Peyer's patch (tissue), 4 donors: ENCODE measurements at regions not wholly inside any gene's neighbourhood (a gene's known extent, or its start where the extent isn't known, plus 50 kb on each side); places are given as distances from the start of the nearest gene placed in this dataset.

Source experiments
- DNase-seq, 3 donors: peaks; one replicate each; pipeline ENCODE4 v3.0.0-alpha.2; 2017 to 2019
- H3K27ac ChIP-seq, 4 donors: fragments of 200-600 bp; sonication (generic); one replicate each; pipeline ENCODE4 v1.5.1; 2016 to 2019
- H3K27me3 ChIP-seq, 2 donors: fragments of 200-600 bp; sonication (generic); one replicate each; pipeline ENCODE4 v1.5.1; 2019
- H3K36me3 ChIP-seq, 3 donors: fragments of 200-600 bp; sonication (generic); one replicate each; pipeline ENCODE4 v1.5.1; 2016 to 2019
- H3K4me1 ChIP-seq, 4 donors: fragments of 200-600 bp; sonication (generic); one replicate each; pipeline ENCODE4 v1.5.1; 2016 to 2019
- H3K4me3 ChIP-seq, 4 donors: fragments of 200-600 bp; sonication (generic); 1 replicate in 3 of 4; 2 replicates in 1 of 4; pipeline ENCODE4 v1.5.1; 2016 to 2019; ENCODE audit warnings: mild to moderate bottlenecking in 1 of 4
- H3K9me3 ChIP-seq, 4 donors: fragments of 200-600 bp; sonication (generic); one replicate each; pipeline ENCODE4 v1.5.1; 2016 to 2019; ENCODE audit warnings: mild to moderate bottlenecking in 1 of 4
- POLR2A ChIP-seq, 2 donors: fragments of 450-650 bp; IDR thresholded peaks; one replicate each; pipeline ENCODE4 v1.5.1; 2017; ENCODE audit warnings: antibody characterized with exemption in 2 of 2, mild to moderate bottlenecking in 2 of 2, moderate library complexity in 2 of 2
- TF ChIP-seq, protein P1 (sequence below), 6 experiments: fragments of 450-650 bp in 4 of 6; fragments of 200-600 bp in 2 of 6; sonication (generic) in 1 of 6; IDR thresholded peaks; one replicate each; pipeline ENCODE4 v1.5.1; 2017 to 2019; ENCODE audit warnings: antibody characterized with exemption in 6 of 6, mild to moderate bottlenecking in 3 of 6, moderate library complexity in 1 of 6

DNA sequence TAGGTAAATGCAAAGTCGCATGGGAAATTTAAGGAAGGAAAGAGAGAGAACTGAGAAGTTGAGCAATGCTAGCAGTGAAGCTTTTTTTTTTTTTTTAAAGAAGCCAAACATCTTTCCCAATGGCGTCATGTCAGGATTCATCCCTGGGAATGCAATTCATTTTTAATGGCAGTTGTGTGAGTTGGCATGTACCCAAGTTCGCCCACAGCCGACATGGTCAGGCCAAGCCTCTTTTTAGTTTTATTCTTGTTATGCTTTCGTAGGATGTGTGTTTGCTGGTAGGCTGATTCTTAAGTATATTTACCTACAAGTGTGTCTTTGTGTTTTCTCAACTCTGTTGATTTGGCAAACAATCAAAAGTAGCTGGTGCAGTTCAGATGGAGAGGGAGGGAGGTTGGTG lies 127.6 kb upstream of the ITGA6 start:
- H3K4me3 ChIP-seq: no peak overlapping the region
- no peak for TF ChIP-seq POLR2A (IDR thresholded peaks at IDR 0.05)
- TF ChIP-seq, protein P1, sequence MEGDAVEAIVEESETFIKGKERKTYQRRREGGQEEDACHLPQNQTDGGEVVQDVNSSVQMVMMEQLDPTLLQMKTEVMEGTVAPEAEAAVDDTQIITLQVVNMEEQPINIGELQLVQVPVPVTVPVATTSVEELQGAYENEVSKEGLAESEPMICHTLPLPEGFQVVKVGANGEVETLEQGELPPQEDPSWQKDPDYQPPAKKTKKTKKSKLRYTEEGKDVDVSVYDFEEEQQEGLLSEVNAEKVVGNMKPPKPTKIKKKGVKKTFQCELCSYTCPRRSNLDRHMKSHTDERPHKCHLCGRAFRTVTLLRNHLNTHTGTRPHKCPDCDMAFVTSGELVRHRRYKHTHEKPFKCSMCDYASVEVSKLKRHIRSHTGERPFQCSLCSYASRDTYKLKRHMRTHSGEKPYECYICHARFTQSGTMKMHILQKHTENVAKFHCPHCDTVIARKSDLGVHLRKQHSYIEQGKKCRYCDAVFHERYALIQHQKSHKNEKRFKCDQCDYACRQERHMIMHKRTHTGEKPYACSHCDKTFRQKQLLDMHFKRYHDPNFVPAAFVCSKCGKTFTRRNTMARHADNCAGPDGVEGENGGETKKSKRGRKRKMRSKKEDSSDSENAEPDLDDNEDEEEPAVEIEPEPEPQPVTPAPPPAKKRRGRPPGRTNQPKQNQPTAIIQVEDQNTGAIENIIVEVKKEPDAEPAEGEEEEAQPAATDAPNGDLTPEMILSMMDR (IDR thresholded peaks at IDR 0.05): no peak
- no peaks in the 10 kb centered on the region for H3K27me3 ChIP-seq
- no peaks in the 10 kb centered on the region for H3K4me1 ChIP-seq
- no peaks in the 10 kb centered on the region for H3K36me3 ChIP-seq
- H3K9me3 ChIP-seq: no peaks in the 10 kb centered on the region
- H3K27ac ChIP-seq: no peak overlapping the region
- no peak for DNase-seq

GRCh38 chr2:172300851-172301250 lies 126.5 kb upstream of the ITGA6 start:
- Histone ChIP-seq H3K36me3 (no peaks in the 10 kb centered on the region), H3K4me1 (no peaks in the 10 kb centered on the region), H3K27me3 (no peaks in the 10 kb centered on the region), H3K9me3 (no peaks in the 10 kb centered on the region), H3K27ac (no peak overlapping the region), H3K4me3 (no peak overlapping the region)
- DNase-seq: no peak
- TF ChIP-seq POLR2A (IDR thresholded peaks at IDR 0.05): no peak
- TF ChIP-seq, protein P1 (IDR thresholded peaks at IDR 0.05): no peak

DNA sequence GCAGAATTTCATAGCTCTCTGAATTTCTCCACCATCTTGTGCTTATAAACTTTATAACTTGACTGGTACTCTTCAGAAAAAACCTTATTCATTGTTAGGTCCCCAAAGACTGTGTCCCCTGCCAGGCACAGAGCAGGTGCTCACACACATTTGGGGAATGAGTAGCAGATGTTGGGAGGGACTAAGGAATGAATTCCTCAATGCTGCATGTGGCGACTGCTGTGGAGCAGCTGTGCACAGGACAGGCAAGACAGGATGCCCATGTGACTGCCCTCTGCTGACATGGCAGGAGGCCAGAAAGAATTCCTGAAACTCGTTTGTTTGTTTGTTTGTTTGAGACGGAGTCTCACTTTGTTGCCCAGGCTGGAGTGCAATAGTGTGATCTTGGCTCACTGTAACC lies 122.3 kb upstream of the ITGA6 start:
- no peak for TF ChIP-seq POLR2A (IDR thresholded peaks at IDR 0.05)
- TF ChIP-seq, protein P1 (IDR thresholded peaks at IDR 0.05): no peak
- no peak overlapping the region for H3K4me3 ChIP-seq
- no peaks in the 10 kb centered on the region for H3K27me3 ChIP-seq
- H3K4me1 ChIP-seq: no peaks in the 10 kb centered on the region
- H3K27ac ChIP-seq: no peak overlapping the region
- DNase-seq: no peak
- H3K36me3 ChIP-seq: no peaks in the 10 kb centered on the region
- H3K9me3 ChIP-seq: no peaks in the 10 kb centered on the region

DNA sequence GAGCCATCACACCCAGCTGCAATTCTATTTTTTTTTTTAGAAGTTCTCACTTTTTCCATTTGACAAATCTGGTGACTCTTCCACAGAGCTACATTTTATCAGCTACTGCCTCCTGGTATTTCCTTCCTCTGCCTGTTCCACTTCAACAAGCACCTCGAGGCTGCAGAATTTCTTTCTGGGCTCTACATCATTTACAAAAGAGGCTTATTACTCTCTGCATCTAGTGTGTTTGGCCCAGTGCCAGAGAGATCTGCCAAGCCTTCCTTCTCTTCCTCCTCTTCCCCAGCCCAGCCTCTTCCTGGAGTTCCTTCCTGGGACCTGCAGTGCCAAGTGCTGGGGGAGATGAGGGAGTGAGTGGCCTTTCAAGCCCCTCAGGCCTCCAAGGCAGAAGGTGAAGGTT lies 119.6 kb upstream of the ITGA6 start:
- no peaks in the 10 kb centered on the region for H3K9me3 ChIP-seq
- no peak overlapping the region for H3K4me3 ChIP-seq
- H3K36me3 ChIP-seq: no peaks in the 10 kb centered on the region
- no peaks in the 10 kb centered on the region for H3K4me1 ChIP-seq
- no peak for TF ChIP-seq POLR2A (IDR thresholded peaks at IDR 0.05)
- TF ChIP-seq, protein P1 (IDR thresholded peaks at IDR 0.05): no peak
- peak in 1 of 3 donors; percentile 66 for DNase-seq
- no peaks in the 10 kb centered on the region for H3K27me3 ChIP-seq
- H3K27ac ChIP-seq: no peak overlapping the region

DNA sequence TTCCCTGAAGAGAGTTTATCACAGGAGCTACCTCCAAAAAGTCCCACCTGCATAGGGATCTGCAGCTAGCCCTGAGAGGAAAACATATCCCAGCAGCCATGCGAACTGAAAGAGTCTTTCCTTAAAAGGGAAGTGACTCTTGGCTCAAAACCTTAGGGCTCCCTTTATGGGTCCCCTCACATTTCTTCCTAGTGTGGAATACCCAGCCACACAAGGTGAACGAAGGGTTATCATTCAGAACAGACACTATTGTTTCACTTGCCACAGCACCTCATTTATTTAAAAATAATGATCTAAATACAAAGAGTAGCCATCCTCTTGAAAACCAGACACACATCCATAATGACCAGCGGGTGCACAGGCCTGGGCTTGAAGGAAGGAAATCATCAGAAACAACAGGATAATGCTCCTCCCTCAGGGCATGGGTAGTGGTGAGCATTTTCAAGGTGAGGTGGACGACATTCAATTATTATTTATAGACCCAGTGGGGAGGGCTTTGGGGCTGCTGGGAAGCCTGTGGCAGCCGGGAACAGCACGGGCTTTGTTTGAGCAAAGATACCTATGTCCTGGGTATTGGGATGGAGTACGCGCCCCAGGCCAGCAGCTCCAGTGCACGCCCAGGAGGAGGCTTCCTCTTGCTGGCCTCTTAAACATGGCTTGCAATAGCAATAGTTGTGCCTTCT lies 119.0 kb upstream of the ITGA6 start:
- Histone ChIP-seq H3K36me3 (no peaks in the 10 kb centered on the region), H3K4me3 (no peak overlapping the region), H3K4me1 (no peaks in the 10 kb centered on the region), H3K27ac (peak overlapping the region in 1 of 4 donors; percentile 41), H3K27me3 (no peaks in the 10 kb centered on the region), H3K9me3 (no peaks in the 10 kb centered on the region)
- no peak for DNase-seq
- TF ChIP-seq POLR2A (IDR thresholded peaks at IDR 0.05): no peak
- TF ChIP-seq, protein P1 (IDR thresholded peaks at IDR 0.05): no peak

GRCh38 chr2:172311921-172312345 lies 115.5 kb upstream of the ITGA6 start:
- no peaks in the 10 kb centered on the region for H3K27me3 ChIP-seq
- H3K36me3 ChIP-seq: no peaks in the 10 kb centered on the region
- no peaks in the 10 kb centered on the region for H3K4me1 ChIP-seq
- H3K27ac ChIP-seq: no peak overlapping the region
- H3K9me3 ChIP-seq: no peaks in the 10 kb centered on the region
- TF ChIP-seq, protein P1 (IDR thresholded peaks at IDR 0.05): no peak
- TF ChIP-seq POLR2A (IDR thresholded peaks at IDR 0.05): no peak
- no peak for DNase-seq
- H3K4me3 ChIP-seq: no peak overlapping the region
